ENCODE measurements at regions not wholly inside any gene's neighbourhood (a gene's known extent, or its start where the extent isn't known, plus 50 kb on each side); places are given as distances from the start of the nearest gene placed in this dataset.

DNA sequence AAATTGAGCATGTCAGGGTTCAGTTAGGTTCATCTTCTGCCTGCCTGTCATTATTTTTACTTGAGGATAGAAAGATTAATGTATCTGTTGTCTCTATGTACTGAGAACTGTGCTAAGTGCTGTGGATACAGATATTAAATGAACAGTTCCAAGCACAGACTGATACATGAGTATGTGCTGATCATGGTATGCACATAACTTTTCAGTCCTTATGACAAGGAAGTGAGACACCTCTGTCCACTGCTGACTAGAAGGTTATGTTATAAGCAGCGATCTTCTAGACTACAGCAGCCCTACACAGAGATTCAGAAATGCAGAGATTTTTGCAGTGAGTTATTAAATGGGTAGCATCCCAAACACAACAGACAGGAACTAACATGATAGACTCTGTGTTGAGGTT lies 335.6 kb upstream of the MTNR1B start:
- no peak for DNase-seq (ENCODE audit: extremely low spot score)
- ChIA-PET POLR2A (no interaction called here), CTCF (no interaction called here)
- TF ChIP-seq, protein P1, sequence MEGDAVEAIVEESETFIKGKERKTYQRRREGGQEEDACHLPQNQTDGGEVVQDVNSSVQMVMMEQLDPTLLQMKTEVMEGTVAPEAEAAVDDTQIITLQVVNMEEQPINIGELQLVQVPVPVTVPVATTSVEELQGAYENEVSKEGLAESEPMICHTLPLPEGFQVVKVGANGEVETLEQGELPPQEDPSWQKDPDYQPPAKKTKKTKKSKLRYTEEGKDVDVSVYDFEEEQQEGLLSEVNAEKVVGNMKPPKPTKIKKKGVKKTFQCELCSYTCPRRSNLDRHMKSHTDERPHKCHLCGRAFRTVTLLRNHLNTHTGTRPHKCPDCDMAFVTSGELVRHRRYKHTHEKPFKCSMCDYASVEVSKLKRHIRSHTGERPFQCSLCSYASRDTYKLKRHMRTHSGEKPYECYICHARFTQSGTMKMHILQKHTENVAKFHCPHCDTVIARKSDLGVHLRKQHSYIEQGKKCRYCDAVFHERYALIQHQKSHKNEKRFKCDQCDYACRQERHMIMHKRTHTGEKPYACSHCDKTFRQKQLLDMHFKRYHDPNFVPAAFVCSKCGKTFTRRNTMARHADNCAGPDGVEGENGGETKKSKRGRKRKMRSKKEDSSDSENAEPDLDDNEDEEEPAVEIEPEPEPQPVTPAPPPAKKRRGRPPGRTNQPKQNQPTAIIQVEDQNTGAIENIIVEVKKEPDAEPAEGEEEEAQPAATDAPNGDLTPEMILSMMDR (IDR thresholded peaks at IDR 0.05; ENCODE audit: control extremely low read depth, extremely low read depth, low read depth, missing control alignments): no peak

GRCh38 chr11:92636543-92637188 lies 332.8 kb upstream of the MTNR1B start:
- DNase-seq (ENCODE audit: extremely low spot score): no peak
- ChIA-PET CTCF (interaction anchor here (1.1 kb wide), 1 partner anchor 40 kb away, joined by 4 read pairs; no protein-coding TSS in a partner anchor), POLR2A (no interaction called here)
- TF ChIP-seq, protein P1 (IDR thresholded peaks at IDR 0.05; ENCODE audit: control extremely low read depth, extremely low read depth, low read depth, missing control alignments): no peak

DNA sequence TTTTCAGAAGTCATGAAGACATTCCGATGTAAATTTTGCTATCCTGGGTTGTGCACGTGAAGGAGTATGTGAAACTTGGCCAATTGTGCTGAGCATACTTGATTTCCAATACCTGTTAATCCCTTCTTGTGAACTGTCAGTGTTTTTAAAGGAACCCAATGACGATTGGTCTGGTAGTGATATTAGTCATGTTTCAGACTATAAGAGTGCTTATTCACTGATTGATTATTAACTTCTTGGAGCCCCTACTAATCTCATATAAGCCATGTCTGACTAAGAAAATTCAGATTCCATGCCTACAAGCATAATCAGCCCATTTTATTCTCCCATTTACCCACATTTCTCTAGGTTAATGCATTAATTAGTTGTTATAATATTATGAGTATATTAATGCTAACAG lies 330.8 kb upstream of the MTNR1B start:
- no peak for DNase-seq (ENCODE audit: extremely low spot score)
- TF ChIP-seq, protein P1 (IDR thresholded peaks at IDR 0.05; ENCODE audit: control extremely low read depth, extremely low read depth, low read depth, missing control alignments): no peak
- ChIA-PET POLR2A (no interaction called here), CTCF (interaction anchor here (1.4 to 1.5 kb wide), 3 partner anchors 9 to 12 kb away, joined by 3 to 4 read pairs (median 3); no protein-coding TSS in a partner anchor)

- no peak for DNase-seq (ENCODE audit: extremely low spot score)
- POLR2A ChIA-PET: no interaction called here
- CTCF ChIA-PET: no interaction called here
- TF ChIP-seq, protein P1 (IDR thresholded peaks at IDR 0.05; ENCODE audit: control extremely low read depth, extremely low read depth, low read depth, missing control alignments): no peak
Observed at GRCh38 chr11:92642177-92642931, 327.1 kb upstream of the MTNR1B start.

GRCh38 chr11:92643827-92644226 lies 325.6 kb upstream of the MTNR1B start:
- POLR2A ChIA-PET: no interaction called here
- TF ChIP-seq, protein P1 (IDR thresholded peaks at IDR 0.05; ENCODE audit: control extremely low read depth, extremely low read depth, low read depth, missing control alignments): no peak
- CTCF ChIA-PET: no interaction called here
- DNase-seq (ENCODE audit: extremely low spot score): no peak

- POLR2A ChIA-PET: no interaction called here
Observed at GRCh38 chr11:92644595-92645445, 324.6 kb upstream of the MTNR1B start.

More at GRCh38 chr11:92644595-92645445, 324.6 kb upstream of the MTNR1B start:
- no peak for DNase-seq (ENCODE audit: extremely low spot score)
- TF ChIP-seq, protein P1 (IDR thresholded peaks at IDR 0.05; ENCODE audit: control extremely low read depth, extremely low read depth, low read depth, missing control alignments): no peak
- CTCF ChIA-PET: no interaction called here
